Renal cortex interstitium (tissue), 11 donors: ENCODE measurements at regions not wholly inside any gene's neighbourhood (a gene's known extent, or its start where the extent isn't known, plus 50 kb on each side); places are given as distances from the start of the nearest gene placed in this dataset.
A peak's percentile ranks its signal among the peaks of the same experiment; 100 is the strongest.

Experiments
- DNase-seq, 11 donors: peaks; one replicate each; pipeline ENCODE4 v3.0.0-alpha.2; 2013; ENCODE audit warnings: low read depth in 9 of 11, low spot score in 4 of 11; ENCODE audit errors: extremely low read depth in 1 of 11

DNA sequence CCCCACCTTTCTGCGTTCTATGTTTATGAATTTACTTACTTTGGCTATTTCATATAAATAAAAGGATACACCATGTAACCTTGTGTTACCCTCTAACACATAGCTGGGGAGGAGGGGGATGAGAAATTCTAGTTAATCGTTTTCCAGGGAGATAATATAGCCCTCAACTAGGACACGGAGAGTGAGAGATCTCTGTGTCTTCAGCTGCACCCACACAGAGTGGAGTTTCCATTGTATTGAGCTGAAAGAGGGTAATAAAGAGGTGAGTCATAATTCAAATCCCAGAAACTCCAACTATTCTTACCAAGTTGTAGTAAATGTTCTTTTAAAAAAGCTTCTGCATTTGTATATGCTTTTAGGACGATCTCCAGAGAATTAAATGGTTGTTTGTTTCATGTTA lies 110.1 kb upstream of the SULT1C3 start:
- DNase-seq = no peak

- no peak for DNase-seq
Measured at GRCh38 chr2:108133457-108133856, 106.3 kb upstream of the SULT1C3 start.

GRCh38 chr2:108139521-108139920 lies 100.2 kb upstream of the SULT1C3 start:
- peak in 9 of 11 donors; percentile 32 to 60 (median 56) for DNase-seq

DNA sequence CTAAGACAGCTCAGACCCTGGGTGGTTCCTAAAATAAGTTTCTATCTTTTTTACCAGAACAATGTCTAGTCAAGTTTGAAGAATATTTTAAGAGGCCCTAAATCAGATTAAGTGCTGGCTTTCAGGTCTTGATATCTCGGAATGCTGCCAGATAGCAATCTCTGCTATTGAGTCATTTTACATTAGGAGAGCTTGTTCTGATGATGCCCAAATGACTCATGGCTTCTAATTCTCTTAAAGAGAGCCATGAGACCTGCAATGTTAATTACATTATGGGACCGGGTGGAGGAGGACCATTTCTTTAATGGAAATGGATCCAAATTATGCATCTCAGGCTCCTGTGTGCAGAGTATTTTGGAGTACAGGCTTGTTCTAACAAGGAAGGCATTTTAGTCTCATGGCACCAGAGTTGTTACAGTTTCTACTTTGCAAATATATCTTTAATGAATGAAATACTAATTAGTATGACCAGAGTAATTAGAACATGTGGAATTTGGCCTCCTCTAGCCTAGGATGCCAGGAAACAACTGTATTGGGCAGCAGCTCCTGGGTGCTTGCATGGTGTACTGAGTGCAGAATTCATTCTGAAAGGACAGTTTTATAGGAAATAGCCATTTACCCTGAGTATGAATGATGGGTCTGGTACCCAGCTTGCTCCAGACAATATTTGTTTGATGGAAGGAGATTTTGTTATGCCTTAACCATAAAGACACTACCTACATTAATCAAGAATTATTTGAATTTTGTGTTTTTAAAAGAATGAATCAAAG lies 94.0 kb upstream of the SULT1C3 start:
- DNase-seq = no peak

DNA sequence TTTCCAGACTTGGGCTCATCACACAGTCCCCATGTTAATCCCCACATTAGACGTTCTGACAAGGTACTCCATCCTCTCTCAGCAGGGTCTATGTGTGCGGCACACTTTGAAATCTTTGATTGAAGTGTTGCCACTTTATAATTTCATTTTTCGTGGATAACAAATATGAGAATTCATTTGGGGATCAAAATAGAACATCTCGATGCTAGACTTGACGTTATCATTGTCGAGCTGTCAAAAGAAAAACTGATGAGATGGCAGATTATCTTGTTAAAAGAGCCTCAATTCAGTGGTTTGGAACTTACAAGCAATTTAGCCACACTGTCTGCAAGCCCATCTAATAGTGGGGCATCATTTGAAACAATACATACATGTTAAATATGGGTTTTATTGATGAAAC lies 91.2 kb upstream of the SULT1C3 start:
- DNase-seq = no peak

GRCh38 chr2:108154366-108155061 lies 85.3 kb upstream of the SULT1C3 start:
- peak in 4 of 11 donors; percentile 5 to 19 (median 10) for DNase-seq

DNA sequence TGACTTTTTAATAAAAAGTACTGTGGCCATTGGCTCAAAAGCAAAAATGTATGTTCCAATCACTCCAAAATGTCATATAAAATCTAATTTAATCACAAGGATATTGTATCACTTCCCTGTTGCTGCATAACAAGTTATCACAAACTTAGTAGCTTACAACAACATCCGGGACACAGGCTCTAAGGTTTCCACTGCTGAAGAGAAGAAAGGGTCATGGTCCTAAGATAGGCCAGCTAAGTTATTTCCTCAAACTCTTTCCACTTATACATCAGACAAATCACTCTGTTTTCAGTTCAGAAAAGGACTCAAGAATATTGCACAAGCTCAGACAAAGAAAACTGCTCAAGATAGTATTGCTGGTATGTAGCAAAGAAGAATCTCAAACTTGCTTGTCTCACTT lies 78.5 kb upstream of the SULT1C3 start:
- no peak for DNase-seq

GRCh38 chr2:108164318-108164717 lies 75.5 kb upstream of the SULT1C3 start:
- no peak for DNase-seq

- DNase-seq = no peak
Measured at GRCh38 chr2:108165729-108166128, 74.0 kb upstream of the SULT1C3 start.

- no peak for DNase-seq
Measured at GRCh38 chr2:108167699-108168098, 72.1 kb upstream of the SULT1C3 start.

GRCh38 chr2:108169982-108170625 lies 69.7 kb upstream of the SULT1C3 start:
- DNase-seq = peak in 1 of 11 donors; percentile 11

- no peak for DNase-seq
Measured at GRCh38 chr2:108171657-108172056, 68.1 kb upstream of the SULT1C3 start.

GRCh38 chr2:108182489-108182888 lies 57.3 kb upstream of the SULT1C3 start:
- no peak for DNase-seq

DNA sequence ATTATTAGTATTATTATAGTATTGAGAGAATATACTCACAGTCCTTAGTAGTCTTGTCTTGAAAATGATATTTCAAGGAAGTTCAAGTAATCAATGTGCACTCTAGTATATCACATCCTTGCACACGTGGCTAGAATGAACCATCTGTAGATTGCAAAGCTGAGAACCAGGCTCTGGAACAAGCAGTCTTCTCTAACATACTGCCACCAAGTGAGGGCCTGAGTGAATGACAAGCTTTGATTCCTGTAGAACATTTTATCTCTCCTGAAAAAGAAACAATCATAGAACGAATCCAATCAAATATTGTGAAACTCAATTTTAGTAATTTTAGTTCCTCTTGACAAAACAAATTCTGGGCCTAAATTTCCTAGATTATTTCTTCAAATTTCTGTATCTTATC lies 55.3 kb upstream of the SULT1C3 start:
- DNase-seq = no peak

- DNase-seq = no peak
Measured at GRCh38 chr2:108189316-108189715, 50.5 kb upstream of the SULT1C3 start.
